Esophagus squamous epithelium (tissue), 4 donors: ENCODE measurements at regions not wholly inside any gene's neighbourhood (a gene's known extent, or its start where the extent isn't known, plus 50 kb on each side); places are given as distances from the start of the nearest gene placed in this dataset.

Source experiments
- CTCF ChIP-seq, 6 experiments: fragments of 450-650 bp in 4 of 6; fragments of 200-600 bp in 2 of 6; sonication (generic) in 2 of 6; IDR thresholded peaks; one replicate each; pipeline ENCODE4 v1.5.1; 2016 to 2019; ENCODE audit warnings: antibody characterized with exemption in 6 of 6, mild to moderate bottlenecking in 4 of 6, moderate library complexity in 4 of 6
- POLR2A ChIP-seq, 4 donors: fragments of 450-650 bp; IDR thresholded peaks; one replicate each; pipeline ENCODE4 v1.6.1; 2017; ENCODE audit warnings: antibody characterized with exemption in 4 of 4, mild to moderate bottlenecking in 4 of 4, moderate library complexity in 3 of 4

GRCh38 chrX:5568934-5569333 is 659.7 kb downstream of the NLGN4X start:
- TF ChIP-seq CTCF (IDR thresholded peaks at IDR 0.05) (no peak), POLR2A (IDR thresholded peaks at IDR 0.05) (no peak)
